DMS153 treated with DMSO at 0.1 percent for 48 hours (cell line): ENCODE measurements at regions not wholly inside any gene's neighbourhood (a gene's known extent, or its start where the extent isn't known, plus 50 kb on each side); places are given as distances from the start of the nearest gene placed in this dataset.
A peak's percentile ranks its signal among the peaks of the same experiment; 100 is the strongest.
"Not testable (repeated sequence)": the region's sequence is repeated elsewhere in the genome, so short reads cannot be mapped to it uniquely, and the experiment has no call there.

ENCODE experiments used
- DNase-seq: peaks from one replicate; lab custom pipeline; 2025; ENCODE audit not compliant: unreplicated experiment; lab: John Stamatoyannopoulos, UW

DNA sequence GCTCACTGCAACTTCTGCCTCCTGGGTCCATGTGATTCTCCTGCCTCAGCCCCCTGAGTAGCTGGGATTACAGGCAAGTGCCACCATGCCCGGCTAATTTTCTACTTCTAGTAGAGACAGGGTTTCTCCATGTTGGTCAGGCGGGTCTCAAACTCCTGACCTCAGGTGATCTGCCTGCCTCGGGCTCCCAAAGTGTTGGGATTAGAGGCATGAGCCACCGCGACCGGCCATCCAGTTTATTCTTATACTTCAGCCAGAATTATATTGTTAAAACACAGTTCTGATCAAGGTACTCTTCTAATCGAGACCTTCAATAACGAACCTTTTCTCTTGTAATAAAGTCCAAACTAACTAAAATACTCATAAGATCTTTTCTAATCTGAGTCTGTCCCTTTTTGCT is 119.6 kb upstream of the FAR2 start:
- not testable (repeated sequence) for DNase-seq

DNA sequence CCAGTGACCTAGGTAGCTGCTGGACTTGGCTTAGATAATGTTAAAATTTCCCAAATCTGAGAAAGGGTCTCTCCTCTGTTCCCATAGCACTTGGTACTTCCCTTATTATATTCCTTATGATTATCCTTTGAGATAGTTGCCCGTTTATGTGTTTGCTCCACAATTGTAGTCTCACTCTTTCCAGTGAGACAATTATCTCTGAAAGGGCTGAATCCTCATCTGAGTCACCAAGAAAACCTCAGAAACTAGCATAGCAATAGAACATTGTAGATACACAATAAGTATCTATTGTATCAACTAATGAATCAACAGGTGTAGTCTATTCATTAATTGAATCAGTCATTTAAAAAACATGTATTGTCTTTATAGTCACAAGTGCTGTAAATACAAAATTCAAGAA is 119.1 kb upstream of the FAR2 start:
- no peak for DNase-seq

DNA sequence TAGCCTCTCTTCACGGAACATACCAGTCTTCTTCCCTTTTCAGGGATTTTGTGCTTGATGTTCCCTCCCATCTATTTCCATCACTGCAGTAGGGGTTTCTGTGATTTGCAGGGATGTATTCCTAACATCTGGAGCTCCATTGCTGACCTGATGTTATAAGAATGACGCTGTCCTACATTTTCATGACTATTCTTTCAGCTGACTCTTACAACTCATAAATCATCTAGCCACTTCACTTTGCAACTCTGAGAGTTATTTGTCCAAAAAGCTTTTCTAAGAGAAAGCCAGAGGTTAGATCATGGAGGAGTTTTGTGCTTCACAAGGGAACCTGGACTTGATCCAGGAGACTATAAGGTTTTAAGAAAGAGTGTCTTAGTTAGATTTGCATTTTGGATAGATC is 116.6 kb upstream of the FAR2 start:
- no peak for DNase-seq

DNA sequence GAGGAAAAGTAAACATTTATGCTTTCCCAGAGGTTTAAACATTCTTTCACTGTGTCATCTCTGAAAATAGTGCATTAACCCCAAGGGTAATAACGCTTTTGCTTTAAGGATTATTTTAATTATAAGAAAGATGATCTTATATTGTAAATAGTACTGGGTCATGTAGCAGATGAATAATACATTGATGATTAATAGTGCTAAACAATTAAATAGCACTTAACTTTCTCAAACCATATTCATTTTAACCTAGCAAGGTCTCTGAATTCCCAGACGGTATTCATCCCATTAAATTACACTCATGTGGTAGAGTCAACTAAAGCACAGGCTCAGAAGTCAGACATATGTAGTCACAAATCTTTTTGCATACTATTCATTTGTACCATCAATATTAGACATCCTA is 115.6 kb upstream of the FAR2 start:
- no peak for DNase-seq

DNA sequence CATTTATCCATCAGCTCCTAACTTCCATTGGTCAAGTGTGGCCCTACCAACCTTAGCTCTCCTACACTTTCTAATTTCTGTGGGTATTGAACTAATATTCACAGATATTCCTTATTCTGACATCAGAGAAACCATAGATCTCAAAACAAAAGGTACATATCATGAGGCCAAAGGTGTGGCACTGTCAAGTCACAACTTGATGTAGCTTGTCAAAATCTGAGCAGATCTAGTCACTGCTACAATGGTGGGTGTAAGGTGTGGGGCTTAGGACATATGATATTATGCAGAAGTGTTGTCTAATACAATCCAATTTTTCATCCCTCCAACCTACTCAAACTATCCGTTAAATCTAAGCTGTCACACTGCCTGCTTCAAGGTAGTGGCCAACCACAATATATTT is 114.0 kb upstream of the FAR2 start:
- DNase-seq = no peak

DNA sequence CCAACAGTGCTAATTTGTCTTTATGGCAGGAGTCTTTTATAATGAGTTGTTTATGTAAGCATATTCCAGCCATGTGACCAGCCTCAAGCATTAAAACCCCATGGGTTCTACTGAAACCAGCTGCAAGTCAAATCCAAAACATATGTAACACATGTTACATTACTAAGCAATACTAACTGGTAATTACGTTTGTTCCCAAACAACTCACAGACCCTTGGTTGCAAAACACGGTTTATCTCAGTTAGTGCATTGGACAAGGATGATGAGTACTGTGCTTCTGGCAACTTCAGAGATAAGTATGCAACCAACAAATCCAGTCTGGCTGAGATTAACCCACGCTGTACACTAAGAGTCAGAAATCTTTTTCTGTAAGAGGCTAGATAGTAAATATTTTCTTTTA is 110.1 kb upstream of the FAR2 start:
- no peak for DNase-seq

DNA sequence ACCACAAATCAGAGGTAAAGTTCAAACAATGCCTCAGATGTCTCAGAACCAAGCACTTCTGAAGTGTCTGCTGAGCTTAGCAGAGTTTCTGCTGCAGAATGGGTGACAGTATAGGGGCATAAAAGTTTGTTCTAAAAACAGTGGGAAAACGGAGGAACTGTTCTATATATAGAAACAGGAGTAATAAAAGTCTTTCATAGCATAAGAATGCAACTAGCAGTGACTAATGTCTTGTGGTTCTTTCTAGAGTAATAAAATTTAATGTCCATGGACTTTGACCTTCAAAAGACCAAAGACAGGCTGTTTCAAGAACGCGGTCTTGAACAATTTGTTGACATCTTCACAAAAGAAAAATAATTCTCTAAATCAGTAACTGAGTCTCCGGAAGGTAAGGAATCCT is 107.5 kb upstream of the FAR2 start:
- no peak for DNase-seq

DNA sequence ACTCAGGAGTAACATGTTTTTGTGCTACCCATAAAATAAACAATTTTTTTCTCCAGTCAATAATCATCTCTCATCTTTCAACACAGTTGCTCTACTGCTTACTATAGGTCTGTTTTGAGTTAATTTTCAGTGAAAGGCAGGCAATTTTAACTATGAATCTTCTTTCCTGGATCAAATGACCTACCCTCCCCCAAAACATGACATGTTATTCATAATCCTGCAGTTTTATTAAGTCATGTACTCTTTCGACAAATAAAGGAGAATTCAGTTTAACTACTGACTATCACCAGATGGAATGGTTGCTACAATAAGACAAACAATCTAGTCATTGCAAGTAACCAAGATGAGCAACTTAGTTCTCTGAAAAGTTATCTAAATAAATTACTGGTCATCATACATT is 106.0 kb upstream of the FAR2 start:
- DNase-seq = no peak

DNA sequence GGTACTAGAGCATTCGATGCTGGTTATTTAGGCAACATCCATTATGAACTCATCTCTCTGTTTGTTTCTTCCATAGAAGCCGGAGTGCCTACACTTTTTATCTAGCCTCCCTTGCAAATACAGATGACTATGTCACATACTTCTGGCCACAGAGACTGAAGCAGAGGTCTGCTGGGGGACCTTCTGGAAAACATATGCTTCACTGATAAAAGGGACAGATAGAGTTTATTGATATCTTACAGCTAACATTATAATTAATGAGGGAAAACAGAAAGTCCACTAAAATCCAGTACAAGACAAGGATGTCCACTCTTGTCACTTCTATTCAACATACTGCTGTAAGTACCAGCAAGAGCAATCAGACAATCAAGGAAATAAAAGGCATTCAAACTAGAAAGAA is 104.3 kb upstream of the FAR2 start:
- DNase-seq = no peak

DNA sequence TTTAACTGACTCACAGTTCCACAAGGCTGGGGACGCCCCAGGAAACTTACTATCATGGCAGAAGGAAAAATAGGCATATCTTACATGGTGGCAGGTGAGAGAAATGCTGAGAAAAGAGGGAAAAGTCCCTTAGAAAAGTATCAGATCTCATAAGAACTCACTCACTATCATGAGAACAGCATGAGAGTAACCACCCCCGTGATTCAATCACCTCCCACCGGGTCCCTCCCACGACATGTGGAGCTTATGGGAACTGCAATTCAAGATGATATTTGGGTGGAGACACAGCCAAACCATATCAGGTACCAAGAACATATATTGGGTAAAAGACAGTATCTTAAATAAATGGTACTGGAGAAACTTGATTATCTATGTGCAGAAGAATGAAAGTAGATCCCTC is 100.3 kb upstream of the FAR2 start:
- DNase-seq = no peak

DNA sequence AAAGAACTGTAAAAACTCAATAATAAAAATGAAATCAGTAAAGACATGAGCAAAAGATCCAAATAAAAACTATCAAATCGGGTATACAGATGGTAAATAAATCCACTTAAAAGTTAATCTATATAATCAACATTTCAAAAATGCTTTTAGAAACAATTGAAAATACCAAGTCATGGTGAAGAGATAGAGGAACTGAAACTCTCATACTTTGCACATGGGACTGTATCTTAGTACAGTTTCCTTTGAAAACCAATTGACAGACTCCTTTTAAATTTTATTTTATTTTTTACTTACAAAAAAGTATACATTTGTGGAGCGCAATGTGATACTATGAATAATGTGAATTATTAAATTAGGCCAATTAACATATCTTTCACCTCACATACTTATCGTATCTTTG is 98.6 kb upstream of the FAR2 start:
- DNase-seq = no peak

DNA sequence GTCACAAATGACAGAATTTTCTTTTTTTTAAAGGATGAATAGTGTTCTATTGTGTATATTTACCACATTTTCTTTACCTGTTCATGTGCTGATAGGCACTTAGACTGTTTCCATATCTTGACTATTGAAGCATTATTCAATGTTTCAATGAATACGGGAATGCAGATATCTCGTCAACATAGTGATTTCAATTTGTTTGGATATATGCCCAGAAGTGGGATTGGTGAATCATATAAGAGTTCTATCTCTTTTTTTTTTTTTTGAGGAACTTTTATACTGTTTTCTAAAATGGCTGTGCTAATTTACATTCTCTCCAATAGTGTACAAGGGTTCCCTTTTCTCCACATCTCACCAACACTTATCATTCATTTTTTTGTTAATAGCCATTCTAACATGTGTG is 97.9 kb upstream of the FAR2 start:
- DNase-seq = no peak

DNA sequence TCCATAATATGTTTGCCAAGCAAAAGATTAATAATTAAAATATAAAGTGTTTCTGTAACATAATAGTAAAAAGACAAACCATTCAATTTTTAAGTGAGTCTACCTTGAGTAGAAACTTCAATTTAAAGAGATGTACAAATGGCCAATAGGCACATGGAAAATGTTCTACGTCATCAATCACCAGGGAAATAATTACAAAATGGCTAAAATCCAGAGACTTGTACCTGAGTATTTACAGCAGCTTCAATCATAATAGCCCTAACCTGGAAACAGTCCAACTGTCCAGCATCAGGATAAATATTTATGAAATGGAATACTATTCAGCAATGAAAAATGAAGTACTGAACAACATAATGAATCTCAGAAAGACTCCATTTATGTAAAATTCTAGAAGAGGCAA is 95.5 kb upstream of the FAR2 start:
- no peak for DNase-seq

DNA sequence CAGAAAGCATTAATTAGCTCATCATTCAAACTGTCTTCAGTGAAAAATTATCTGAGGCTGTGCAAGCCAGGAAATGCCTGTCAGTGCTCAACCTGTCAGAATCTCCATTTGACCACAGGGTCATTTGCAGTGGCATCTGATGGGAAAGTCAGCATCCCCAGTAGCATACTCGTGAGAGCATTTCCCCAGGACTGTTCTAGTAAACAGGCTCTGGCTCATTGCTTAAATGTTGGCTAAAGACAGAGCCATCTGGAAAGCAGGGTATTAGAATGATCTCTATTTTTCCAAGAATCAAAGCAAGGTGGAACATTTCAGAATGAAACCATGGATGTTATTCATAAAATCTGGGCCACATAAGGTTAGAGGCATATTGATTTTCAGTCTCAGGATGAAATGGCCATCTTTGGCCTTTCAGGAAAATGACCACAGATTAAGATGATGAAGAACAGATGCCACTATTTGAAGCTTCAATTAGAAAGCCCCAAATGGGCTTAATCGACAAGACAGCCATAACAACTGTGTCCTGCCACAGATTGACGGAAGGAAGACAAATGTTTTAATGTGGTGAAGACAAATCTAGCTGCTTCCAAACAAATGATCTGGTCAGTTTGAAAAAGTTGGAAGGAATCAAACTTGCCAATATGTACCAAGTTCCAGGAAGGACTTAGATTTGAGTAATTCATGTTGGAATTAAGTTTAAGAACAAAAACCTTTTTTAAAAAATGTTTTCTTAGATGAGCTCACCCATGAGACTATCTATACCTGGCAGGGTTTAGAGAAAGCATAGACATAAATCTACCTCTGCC is 94.0 kb upstream of the FAR2 start:
- no peak for DNase-seq

DNA sequence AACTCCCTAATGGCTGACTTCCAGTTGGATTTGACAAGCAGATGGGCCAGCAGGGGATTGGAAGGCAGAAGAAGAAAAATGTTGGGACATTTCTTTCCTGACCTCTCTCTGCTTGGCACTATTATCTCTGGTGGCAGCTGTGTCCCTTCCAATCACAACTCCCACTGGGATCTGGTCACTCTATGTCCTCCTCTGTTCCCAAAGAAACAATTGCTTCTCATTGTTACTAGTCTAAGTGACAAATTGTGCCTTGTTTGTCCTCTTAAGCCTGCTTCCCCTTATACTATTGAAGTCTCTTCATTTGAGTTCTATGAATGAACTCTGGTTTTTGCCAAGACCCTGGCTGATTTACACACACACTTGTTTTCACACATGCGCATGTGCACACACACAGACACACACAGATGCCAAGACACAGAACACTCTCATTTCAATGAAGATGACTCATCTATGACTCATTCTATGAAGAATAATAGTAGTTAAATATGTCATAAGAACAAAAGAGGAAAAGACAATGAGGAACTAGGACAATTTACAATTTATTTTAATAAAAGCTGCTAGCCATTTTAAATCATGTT is 83.0 kb upstream of the FAR2 start:
- no peak for DNase-seq

DNA sequence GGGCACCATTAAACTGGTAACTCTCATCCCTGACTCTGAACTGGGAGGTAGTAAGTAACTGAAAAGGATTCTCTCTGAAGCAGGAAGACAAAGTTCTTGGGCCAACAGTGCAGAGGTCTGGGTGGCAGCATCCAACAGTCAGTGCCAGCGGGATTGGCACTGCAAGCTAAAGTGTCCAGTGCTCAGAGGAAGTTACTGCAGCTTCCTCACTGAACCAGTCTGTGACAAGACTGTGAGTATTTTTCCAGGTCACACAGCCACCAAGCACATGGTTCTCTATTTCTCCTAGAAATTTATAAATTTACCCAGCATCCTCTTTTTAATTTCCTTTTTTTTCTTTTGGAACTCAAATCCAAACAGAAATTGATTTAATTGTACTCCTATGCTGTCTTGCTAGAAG is 81.6 kb upstream of the FAR2 start:
- DNase-seq = no peak

DNA sequence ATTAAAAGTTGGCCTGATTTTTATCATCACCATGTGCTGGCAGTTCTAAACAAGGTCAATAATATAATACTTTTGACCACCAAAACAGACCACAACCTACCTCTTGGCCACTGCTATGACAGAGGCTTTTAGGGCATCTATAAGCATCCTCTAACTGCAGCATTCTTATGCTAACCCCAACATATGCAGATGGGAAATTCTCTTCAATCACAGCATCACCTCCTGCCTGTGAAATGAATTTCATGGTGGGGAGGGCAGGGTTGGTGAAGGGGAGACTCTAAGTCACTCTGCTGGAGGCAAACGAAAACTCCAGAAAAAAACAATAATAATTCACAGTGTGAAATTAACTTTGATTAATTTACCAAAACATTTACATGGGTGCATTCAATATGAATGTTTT is 78.8 kb upstream of the FAR2 start:
- no peak for DNase-seq

DNA sequence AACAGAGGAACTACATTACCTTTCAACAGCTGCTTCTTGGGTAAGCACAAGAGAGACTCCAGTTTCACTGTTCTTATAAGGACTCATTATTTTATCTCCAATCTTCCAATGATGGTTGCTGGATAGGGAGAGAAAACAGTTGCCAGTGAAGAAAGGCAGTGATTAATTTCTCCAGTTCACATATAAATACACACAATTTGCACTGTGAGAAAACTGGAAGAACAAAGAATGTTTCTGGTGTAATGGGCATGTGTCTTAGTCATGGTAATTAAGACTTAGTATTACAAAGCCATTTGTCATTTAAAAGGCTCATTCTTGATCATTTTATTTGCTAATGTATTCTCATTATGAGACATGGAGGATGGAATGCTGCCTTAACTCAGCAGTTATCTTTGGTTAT is 78.0 kb upstream of the FAR2 start:
- DNase-seq = no peak

DNA sequence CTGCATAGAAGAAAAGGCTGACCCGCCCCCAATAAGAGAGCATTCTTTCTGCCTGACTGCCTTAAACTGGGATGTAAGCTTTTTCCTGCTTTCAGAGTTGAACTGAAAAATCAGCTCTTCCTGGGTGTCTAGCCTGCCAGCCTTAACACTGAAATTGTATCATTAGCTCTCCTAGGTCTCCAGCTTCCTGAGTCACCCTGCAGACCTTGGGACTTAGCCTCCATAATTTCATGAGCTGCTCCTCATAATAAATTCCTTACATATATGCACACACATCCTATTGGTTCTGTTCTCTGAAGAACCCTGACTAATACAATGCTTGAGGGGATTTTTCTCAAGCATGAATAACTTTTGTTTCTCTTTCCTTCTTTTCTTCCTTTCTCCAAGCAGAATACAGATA is 76.4 kb upstream of the FAR2 start:
- no peak for DNase-seq

DNA sequence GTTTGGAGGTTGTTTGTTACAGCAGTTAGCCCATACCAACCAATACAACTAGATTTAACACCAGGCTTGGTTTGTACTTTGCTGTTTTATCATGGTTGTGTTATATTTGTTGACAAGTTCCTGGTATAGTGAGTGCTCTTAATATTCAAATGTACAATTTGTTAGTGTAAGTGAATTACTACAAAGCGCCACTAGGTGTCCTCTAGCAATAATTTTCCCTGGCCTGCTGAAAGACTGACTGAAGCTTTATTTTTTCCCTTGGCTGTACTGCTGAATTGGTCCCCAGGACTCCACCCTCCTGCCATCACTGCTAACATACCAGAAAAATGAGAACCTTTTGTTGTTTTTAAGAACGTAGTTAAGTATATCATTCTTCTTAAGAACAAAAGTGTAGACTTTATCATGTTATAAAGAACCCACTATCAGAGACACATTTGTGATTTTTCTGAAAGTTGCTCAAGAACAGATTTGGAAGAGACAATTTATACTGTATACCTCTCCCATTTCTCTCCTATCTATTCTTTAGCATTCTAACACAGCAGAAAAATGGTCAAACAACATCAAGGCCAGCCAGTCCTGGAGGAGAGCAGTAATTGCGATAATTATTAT is 75.3 kb upstream of the FAR2 start:
- DNase-seq = peak; percentile 12

DNA sequence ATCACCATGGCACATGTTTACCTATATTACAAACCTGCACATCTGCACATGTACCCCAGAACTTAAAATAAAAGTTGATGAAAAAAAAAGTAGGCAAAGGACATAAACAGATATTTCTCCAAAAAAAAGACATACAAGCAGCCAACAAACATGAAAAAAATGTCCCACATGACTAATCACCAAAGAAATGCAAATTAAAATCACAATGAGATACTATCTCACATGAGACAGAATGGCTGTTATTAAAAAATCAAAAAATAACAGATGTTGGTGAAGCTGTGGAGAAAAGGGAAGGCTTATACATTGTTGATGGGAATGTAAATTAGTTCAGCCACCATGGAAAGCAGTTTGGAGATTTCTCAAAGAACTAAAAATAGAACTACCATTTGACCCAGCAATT is 68.0 kb upstream of the FAR2 start:
- DNase-seq = no peak

DNA sequence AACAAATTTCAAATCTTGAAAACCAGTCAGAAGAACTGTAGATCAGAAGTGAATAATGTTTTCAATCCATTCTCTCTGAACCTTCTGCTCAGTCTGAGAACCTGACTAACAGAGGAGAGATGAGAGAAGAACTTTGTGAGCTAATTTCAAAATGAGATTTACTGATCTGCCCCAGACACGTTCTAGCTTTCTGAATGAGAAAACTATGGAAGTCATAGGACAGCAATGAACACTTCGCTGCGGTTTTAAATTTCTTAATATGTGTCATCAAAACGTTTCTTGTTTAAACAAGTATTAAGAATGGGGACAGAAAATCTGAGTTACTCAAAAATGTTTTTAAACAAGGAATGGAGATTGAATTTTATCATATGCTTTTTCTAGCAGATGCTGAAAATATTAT is 66.6 kb upstream of the FAR2 start:
- DNase-seq = no peak
